ENCODE measurements at regions not wholly inside any gene's neighbourhood (a gene's known extent, or its start where the extent isn't known, plus 50 kb on each side); places are given as distances from the start of the nearest gene placed in this dataset.

- peaks cover 0 to 2% of the 10 kb centered on the region in 2 experiments; a peak in 2 of 4 replicates for H3K4me1 ChIP-seq (ENCODE audit: control insufficient read depth in 1 of 2, insufficient read depth in 2 of 2, low read length in 2 of 2)
- no peak for ATAC-seq
- TF ChIP-seq ZNF274 (IDR thresholded peaks at IDR 0.05; ENCODE audit: low read depth, low read length) (no peak), MAX (IDR thresholded peaks at IDR 0.05) (no peak), ZFX (IDR thresholded peaks at IDR 0.05) (no peak), FOSL1 (IDR thresholded peaks at IDR 0.05; ENCODE audit: low read depth) (no peak), CTCF (IDR thresholded peaks at IDR 0.05 in 2 of 3, conservative IDR thresholded peaks at IDR 0.05 in 1 of 3; ENCODE audit: borderline replicate concordance in 1 of 3, insufficient read depth in 1 of 3, low read depth in 2 of 3, low read length in 2 of 3) (no peak), REST (IDR thresholded peaks at IDR 0.05; ENCODE audit: low read depth) (no peak), TCF7L2 (IDR thresholded peaks at IDR 0.05; ENCODE audit: borderline replicate concordance, extremely low read depth, insufficient read depth, insufficient read length) (no peak), ZBTB33 (IDR thresholded peaks at IDR 0.05; ENCODE audit: extremely low read depth, insufficient replicate concordance, low read length) (no peak), JUND (IDR thresholded peaks at IDR 0.05) (no peak), POLR2AphosphoS5 (IDR thresholded peaks at IDR 0.05; ENCODE audit: low read depth, low read length) (no peak), EGR1 (IDR thresholded peaks at IDR 0.05; ENCODE audit: low read depth) (no peak), POLR2A (IDR thresholded peaks at IDR 0.05; ENCODE audit: borderline replicate concordance, extremely low read depth, insufficient read depth, insufficient read length) (no peak), EZH2phosphoT487 (IDR thresholded peaks at IDR 0.05; ENCODE audit: borderline replicate concordance) (no peak)
- BruUV-seq (replicated peaks): no TSS peak
- no peak overlapping the region for H3K27ac ChIP-seq (ENCODE audit: low read depth, low read length)
- no peaks in the 10 kb centered on the region for H3K36me3 ChIP-seq (ENCODE audit: control insufficient read depth in 1 of 2, insufficient read depth in 2 of 2, low read length in 2 of 2)
- no peaks in the 10 kb centered on the region for H3K9me2 ChIP-seq (ENCODE audit: insufficient read depth)
- ChIA-PET POLR2A (no interaction called here), CTCF (no interaction called here), RAD21 (ENCODE audit: low non-redundant PET in 1 of 2, low total read pairs in 2 of 2, uncharacterized antibody in 2 of 2, unreplicated experiment in 2 of 2) (no interaction called here)
- H4K20me1 ChIP-seq (ENCODE audit: insufficient read depth): no peaks in the 10 kb centered on the region
- H3K79me2 ChIP-seq (ENCODE audit: insufficient read depth, low read length): no peaks in the 10 kb centered on the region
- no peak overlapping the region for H3K9ac ChIP-seq (ENCODE audit: low read length)
- DNase-seq (ENCODE audit: low read depth, low spot score): no peak
- H2AFZ ChIP-seq (ENCODE audit: low read depth, low read length, poor library complexity, severe bottlenecking): no peak overlapping the region
- H3K27me3 ChIP-seq (ENCODE audit: insufficient read depth, low read length): no peaks in the 10 kb centered on the region
- H3K4me3 ChIP-seq (replicated peaks in 1 of 2; ENCODE audit: low read depth in 1 of 2, low read length in 2 of 2): no peak overlapping the region
- no peak overlapping the region for H3K4me2 ChIP-seq (ENCODE audit: low read length)
- H3K9me3 ChIP-seq (ENCODE audit: control insufficient read depth in 1 of 2, insufficient read depth in 1 of 2, low read depth in 1 of 2, low read length in 2 of 2): peaks cover 3 to 9% of the 10 kb centered on the region in 2 experiments; a peak in 2 of 4 replicates
- intact Hi-C loops (cut with micrococcal nuclease): no loop called here
Observed at GRCh38 chr7:131254211-131254610, 73.5 kb upstream of the MKLN1 start.
